ENCODE measurements at regions not wholly inside any gene's neighbourhood (a gene's known extent, or its start where the extent isn't known, plus 50 kb on each side); places are given as distances from the start of the nearest gene placed in this dataset.

DNA sequence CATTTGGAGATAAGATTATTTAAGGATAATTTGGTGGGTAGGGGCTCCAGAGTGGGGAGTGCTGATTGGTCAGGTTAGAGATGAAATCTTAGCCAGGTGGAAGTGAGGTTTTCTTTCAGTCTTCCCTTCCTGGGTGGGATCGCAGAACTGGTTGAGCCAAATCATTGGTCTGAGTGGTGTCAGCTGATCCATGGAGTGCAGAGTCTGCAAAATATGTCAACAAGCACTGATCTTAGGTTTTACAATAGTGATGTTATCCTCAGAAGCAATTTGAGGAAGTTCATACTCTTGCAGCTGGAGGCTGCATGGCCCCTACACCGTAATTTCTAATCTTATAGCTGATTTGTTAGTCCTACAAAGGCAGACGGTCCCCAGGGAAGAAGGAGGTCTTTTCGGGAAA, 1483.4 kb upstream of the ZEB2 start:
- no peak for DNase-seq (ENCODE audit: low read depth)

DNA sequence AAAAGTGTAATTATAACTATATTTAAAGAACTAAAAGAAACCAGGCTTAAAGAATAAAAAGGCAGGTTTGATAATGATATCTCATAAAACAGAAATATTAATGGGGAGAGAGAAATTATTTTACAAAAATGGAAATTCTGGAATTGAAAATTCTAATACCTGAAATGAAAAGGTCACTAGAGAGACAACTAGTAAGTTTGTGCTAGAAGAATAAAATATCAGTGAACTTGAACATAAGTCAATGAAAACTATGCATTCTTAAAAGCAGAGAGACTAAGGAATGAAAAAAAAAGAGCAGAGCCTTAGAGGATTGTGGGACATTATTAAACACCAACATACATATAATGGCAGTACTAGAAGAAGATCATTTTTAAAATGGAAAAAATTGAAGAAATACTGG, 1475.0 kb upstream of the ZEB2 start:
- no peak for DNase-seq (ENCODE audit: low read depth)

DNA sequence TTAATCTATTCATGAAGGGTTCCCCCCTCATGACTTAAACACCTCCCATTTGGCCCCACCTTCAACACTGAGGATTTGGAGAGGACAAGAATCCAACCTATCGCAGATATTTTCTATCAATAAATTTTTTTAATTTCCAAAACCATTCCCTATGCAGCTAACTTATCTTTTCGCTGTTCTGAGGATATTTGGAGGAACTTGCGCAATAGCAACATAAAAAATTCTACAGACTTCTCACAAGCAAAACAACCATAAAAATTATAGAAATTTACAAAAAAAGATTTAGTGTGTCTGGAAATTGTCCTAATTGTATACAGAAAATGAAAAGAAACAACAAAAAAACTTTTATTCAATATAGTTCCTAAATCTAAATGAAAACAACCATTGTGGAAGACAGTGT, 1472.7 kb upstream of the ZEB2 start:
- no peak for DNase-seq (ENCODE audit: low read depth)

DNA sequence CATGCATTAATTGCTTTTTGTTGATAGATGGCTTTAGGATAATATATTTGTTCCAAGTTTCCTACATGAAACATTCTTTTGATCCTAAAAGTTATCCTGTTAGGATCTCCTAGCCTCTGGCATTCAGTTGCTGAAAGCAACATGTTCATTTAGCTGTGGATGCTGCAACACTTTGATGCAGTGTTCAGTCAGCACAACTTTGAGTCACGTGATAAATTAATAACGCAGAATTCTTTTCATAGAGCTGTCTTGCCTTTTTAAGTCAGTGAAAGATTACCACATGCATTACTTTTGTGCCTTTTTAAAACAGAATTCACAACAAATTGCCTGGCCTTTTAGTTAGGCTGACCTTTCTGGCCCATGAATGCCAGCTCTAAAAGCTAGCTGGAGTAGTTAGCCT, 1467.9 kb upstream of the ZEB2 start:
- no peak for DNase-seq (ENCODE audit: low read depth)

DNA sequence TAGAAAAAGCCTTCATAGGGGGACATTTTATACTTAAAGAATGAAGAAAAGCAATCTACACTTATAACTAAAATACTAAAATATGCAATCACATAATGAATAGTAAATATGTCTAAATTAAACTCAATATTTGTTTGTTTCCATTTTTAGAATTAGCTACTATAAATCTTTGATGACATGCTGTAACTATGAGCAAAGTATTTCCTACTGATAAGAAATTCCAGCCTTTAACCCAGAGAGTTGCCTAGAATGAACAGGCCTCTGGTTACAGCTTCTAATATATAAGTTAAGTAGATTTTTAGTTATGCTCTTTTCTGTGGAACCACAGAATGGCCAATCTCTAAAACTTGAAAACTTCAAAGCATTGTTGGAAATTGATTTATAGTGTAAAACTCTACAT, 1465.6 kb upstream of the ZEB2 start:
- no peak for DNase-seq (ENCODE audit: low read depth)

DNA sequence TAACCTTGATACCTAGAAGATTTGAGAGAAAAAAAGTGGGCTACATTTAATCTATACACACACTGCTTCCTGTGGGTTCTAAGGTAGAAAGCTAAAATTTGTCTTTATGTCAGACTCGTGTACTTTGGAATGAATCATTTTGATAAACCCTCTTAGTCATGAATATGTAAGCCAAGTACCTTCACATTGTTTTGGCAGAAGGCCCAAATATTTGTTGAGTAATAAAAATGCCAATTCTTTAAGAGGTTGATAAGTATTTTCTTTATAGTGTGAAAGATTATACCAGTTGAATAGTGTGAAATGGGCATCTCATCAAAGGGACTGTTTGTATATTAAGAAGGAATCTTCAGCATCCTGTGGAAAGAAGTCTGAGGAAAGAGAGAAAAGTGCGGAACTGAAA, 1464.7 kb upstream of the ZEB2 start:
- DNase-seq (ENCODE audit: low read depth), result no peak

DNA sequence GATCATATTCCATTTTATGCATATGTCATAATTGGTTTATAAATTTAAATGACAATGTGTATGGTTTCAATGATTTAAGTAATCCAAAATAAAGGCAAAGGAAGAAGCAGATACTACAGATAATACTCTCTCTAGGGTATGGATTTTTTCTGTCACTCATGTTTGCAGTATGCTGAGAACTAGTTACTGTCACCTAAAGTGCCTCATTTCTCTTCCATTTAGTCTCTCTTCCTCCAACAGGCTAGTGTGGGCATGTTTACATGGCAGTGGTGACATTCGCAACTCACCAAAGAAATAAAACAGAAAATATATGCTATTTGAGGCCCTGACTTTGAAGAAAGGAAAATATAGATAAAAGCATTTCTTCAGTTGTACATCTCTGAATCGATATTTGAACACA, 1460.4 kb upstream of the ZEB2 start:
- DNase-seq (ENCODE audit: low read depth), result no peak

DNA sequence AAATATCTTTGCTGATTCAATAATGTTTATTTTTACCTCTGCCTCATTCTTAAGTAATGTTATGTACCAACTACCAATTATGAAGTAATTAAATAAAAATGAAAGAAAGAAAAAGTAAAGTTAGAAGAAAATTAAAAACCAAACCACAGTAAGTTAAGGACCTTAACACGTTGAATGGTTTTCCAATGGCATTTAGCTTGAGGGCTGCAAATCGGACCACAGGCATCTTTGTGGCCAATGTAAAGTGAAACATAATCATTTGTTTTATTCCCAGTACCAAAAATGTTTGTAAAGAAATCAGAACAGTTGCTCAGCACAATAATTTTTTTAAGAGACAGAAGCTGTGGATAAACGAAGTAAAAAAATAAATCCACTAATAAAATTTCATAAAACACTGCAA, 1455.5 kb upstream of the ZEB2 start:
- DNase-seq (ENCODE audit: low read depth), result no peak

DNA sequence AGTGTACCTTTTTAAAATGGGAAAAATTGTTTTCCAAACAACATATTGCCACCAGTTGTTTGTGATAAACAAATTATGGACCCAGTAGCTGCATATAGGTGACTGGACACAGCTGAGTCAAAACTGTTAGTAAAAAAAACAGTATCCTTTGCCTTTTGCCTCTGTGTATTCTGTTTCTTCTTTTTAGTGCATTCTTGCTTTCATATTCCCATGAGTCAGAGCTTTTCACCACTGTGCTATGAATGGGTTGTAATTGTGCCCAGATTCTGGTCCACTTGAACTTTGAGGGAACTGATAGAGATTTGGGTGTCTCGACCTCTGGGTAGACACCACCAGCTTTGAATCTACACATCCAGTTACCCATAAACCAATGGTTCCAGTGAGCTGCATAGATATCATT, 1441.9 kb upstream of the ZEB2 start:
- DNase-seq (ENCODE audit: low read depth), result no peak

DNA sequence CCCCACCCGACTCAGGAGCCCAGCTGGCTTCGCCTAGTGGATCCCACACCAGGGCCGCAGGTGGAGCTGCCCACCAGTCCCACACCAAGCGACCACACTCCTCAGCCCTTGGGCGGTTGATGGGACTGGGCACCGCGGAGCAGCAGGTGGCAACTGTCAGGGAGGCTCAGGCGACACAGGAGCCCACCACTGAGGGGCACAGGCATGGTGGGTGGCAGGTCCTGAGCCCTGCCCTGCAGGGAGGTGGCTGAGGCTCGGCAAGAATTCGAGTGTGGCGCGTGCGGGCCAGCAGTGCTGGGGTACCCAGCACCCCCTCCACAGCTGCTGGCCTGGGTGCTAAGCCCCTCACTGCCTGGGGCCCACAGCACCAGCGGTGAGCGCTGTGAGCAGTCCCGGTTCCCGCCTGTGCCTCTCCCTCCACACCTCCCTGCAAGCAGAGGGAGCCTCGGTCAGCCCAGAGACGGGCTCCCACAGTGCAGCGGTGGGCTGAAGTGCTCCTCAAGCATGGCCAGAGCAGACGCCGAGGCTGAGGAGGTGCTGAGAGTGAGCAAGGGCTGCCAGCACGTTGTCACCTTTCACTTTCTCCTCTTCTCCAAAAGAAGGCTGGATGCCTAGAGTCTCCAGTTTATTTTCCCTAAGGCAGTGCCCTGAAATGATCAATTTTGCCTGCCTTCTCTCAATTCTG, 1440.7 kb upstream of the ZEB2 start:
- DNase-seq (ENCODE audit: low read depth), result no peak

DNA sequence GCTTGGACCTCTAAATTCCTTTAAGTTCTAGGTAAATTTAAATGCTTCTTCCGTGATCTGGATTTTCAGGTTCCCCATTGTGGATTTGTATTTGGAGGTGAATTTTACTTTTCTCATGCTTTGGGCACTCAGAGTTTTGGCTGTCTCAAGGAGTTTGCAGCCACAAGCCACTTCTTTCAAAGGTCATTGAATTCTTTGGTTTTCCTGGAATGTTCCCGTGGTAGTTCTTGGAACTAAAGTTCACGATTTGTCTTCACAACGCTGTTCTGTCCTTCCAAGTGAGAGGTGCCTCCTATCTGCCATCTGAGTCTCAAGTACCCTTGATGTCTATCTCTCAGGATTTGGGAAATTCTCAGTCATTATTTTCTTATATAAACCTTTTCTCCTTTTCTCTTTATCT, 1438.7 kb upstream of the ZEB2 start:
- no peak for DNase-seq (ENCODE audit: low read depth)

DNA sequence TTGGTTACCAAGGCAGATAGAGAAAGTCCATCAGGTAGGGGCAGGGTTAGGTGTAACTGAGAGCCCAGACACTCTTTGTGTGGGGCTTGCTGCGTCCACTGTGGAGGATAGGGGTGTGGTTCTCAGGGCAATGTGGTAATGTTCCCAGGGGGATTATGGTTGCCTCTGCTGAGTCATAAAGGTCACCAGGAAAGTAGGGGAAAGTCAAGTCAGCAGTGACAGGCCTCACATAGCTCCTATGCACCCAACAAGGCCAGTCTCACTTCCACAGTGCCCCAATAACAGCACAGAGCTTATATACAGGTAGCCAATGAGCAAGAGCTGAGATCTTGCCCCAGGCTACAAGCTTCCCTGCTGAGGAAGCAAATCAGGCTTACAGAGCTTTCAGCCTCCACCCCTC, 1438.0 kb upstream of the ZEB2 start:
- no peak for DNase-seq (ENCODE audit: low read depth)

DNA sequence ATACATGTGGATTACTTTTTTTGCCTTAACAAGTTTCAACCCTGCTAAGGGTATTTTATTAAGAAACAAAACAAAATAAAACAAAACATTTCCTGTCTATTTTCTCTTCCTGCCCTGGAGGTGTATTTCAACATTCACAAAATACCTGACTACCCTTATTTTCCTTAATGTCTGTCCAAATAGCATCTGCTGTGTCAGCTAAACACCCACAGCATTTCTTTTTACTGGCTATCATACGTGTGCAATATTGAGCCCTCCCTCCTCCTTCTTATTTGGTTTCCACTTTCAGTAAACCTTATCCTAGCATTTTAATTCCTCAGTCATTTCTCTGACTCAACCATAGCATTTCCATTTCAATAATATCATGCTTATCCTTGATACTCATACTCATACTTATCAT, 1420.0 kb upstream of the ZEB2 start:
- DNase-seq (ENCODE audit: low read depth), result no peak

DNA sequence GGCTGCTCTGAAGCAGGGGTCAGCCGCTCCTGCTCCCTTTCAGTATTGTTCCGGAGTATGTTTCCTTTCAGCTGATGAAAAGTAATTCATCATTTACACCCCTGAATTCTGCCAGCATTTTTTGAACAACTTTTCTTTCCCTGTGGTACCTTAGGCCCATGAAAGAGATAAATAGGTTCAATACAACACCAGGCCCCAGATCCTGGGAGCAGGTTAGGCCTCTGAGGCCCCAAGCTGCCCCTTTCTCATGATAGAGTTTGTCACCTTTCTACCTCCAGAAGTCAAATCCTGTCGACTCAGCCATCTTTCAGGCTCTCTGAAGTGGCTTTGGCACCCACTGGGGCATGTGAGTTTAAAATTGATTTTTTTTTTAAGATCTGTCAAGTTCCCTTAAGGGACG, 1415.1 kb upstream of the ZEB2 start:
- DNase-seq (ENCODE audit: low read depth), result no peak

DNA sequence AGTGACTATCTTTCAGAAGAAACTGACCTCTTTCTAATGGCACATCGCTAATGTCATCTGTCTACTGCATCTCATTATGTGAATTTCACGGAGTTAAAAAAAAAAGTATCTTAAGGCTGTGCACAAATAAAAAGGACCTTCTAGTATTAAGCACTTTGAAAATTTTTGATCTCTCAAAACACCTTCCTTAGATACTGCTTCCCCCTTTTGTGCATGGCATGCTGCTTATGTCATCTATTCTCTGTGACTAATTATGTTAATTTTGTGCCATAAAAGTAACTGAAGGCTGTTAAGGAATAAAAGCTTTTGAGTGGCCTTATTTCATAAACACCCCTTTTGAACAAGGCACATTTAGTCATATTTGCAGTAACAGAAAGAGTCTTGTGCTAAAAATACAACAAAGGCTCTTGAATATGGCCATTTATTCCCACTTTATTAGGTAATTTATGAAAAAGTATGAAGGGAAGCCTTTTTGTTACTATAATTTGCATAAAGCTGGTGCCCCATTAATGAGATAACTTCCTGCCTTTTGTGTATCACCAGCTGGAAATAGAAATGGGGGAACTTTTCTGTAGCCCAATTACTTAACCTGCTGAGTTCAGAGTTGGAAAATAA, 1412.0 kb upstream of the ZEB2 start:
- no peak for DNase-seq (ENCODE audit: low read depth)

DNA sequence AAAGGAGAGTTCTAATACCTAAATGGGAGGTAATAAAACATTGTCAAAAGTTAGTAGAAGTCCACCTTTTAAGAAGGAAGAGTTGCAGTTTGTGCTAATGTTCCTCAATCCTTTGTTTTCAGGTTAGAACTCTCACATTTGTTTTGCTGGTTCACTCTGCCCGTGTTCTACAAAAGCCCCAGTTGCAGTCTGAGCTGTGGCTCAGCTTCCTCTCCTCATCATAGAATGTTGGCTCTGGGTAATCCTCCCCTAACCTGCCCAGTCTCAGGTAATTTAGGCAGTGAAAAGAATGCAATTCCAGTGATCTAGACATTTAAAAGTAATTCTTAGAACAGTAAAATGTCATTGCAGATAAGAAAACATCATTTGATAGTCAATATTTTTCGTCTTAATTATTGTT, 1410.4 kb upstream of the ZEB2 start:
- DNase-seq (ENCODE audit: low read depth), result no peak

DNA sequence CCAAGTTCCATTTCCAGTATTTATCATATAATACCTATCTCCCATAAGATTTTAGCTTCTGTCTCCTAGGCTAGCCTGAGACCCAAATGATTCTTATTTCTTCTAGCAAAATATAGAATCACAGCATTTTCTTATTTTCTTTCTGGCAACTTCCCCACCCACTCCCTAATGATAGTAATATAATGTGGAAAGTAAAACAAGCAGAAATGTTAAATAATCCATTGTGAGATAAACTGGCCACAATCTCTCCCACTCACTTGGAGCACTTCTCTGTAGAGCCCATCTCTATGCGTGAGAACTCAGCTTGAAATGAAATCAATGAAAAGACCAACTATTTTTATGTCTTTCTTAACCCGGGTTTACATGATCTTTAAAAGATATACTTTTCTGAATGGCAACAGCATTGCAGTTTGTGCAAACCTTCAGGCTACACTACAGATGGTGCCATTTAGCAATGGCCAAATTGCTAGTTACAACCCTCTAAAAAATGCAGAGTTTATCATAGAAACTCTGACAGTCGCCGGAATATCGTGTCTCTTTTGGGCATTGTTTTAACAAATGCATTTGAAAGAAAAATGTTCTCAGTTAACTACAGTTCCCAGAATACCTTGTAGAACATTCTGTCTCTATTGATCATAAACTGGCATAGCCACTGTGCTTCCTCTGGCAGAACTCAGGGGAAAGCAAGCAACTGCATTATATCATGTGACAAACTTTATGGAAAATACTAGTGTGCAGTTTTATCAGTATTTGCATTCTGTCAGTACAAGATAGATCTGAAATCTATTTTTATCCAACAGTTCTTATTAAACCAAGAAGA, 1407.4 kb upstream of the ZEB2 start:
- DNase-seq (ENCODE audit: low read depth), result no peak

DNA sequence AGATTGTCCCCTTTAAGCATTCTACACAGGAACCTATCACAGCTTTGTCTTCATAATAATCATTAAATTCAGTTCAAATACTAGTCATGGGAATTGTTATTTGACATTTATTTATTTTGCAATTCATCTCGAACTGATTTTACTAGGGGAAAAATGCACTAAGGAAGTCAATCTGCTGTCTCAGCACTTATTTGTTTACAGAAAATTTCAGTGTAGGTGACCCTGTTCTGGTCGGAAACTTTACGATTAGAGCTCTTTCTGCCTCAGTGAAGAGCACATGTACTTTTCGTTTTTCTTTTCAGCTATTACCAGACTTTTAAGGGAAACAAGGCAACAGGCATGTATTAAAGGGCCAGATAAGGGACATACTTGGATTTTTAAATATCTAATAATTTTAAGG, 1405.7 kb upstream of the ZEB2 start:
- no peak for DNase-seq (ENCODE audit: low read depth)

DNA sequence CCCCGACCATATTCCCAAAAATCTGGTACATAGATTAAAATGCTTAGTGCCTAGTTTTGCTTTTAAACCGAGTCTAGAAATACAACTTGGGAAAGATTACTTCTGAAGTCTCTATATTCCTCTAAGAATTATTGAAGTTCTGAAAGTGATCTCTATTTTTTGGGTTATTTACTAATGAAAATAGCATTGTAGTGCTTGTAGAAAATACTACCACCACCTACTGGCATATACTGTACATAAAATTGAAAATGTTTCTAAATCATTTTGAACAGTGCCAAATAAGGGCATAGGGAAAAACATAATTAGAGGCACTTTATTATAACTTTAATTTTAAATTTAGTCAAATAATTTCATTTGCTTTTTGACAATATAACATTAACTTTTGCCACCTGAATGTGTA, 1399.6 kb upstream of the ZEB2 start:
- DNase-seq (ENCODE audit: low read depth), result no peak

DNA sequence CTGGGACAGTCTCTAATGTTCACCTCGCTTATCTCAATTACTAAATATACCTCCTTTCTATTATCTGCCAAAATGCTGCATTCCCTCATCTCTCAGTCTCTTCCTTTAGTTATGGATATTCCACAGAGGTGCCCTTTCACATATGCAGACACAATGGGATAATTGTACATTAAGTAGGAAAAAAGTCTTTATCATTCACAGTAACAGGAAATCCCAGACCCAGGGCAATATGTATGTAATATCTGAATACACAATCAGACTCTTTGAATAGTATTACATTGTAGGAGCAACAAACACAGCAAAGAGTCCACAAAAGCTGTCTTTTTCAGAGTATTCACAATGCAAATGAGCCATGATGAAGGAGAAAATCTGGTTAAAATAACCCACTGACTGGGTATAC, 1399.0 kb upstream of the ZEB2 start:
- no peak for DNase-seq (ENCODE audit: low read depth)

DNA sequence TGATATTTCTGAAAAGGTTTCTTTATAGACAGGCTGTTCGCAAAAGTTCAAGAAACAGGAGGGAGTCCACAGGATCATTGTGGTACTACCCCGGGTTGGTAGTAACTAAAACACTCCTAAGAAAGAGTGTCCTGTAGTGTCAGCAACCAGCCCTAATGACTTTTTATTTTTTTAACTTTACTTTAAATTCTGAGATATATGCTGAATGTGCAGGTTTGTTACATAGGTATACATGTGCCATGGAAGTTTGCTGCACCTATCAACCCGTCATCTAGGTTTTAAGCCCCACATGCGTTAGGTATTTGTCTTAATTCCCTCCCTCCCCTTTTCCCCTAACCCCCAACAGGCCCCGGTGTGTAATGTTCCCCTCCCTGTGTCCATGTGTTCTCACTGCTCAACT, 1396.9 kb upstream of the ZEB2 start:
- no peak for DNase-seq (ENCODE audit: low read depth)

DNA sequence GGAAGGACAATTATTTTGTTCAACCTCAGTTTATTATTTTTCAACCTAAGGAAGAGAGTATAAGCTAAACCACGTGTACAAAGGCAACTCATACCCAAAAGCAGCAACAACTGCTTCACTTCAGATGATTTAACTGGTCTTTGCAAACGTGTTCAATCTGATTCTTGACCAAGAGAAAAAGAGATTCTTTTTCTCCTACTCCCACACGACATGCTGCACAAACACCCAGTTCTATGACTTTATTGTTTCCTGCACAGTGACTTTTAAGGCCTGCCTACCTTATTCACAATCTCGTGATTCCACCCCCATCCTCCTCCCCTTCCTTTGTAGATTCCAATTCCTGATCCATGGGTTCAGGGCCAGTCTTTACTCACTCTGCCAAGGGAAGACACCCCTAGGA, 1394.8 kb upstream of the ZEB2 start:
- no peak for DNase-seq (ENCODE audit: low read depth)

DNA sequence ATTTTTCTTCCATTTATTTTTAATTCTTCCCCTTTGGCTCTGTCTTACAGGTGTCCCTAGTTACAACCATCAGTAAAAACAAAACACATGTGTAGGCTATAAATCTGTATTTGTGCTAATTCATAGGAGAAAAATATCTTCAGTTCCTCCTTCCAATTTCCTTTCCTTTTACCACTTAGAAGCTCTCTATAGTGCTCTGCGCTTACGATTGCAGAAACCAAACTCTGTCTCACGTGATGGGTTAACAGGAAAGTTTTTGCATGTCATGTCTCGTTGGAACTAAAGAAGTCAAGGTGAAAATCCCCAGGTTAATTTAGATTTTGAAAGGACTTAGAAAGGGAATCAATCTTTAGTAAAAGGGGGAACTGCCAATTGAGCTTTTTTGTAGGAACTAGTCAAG, 1390.5 kb upstream of the ZEB2 start:
- DNase-seq (ENCODE audit: low read depth), result no peak

DNA sequence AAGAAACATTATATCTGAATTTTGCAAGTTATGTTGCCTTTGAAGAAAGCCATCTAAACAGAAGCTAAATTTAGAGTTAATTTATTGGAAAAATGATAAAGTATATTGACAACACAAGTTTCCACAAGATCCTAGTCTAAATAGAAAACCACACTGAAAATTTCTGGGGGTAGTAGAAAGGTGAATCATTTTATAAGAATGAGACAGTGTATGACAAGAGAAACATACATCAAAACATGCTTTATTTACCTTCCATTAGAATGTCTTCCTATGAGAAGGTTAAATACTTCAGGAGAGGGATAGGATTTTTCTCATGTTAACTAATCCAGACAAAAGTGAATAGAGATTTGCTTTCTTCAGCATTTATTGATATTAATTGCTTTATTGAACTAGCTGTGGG, 1389.8 kb upstream of the ZEB2 start:
- no peak for DNase-seq (ENCODE audit: low read depth)
